Type B pancreatic cell (in vitro differentiated cells): ENCODE measurements at regions not wholly inside any gene's neighbourhood (a gene's known extent, or its start where the extent isn't known, plus 50 kb on each side); places are given as distances from the start of the nearest gene placed in this dataset.

Source experiments
- DNase-seq: peaks from one replicate; pipeline ENCODE4 v3.0.0; 2021; ENCODE audit warnings: mixed read lengths; ENCODE audit not compliant: unreplicated experiment; ENCODE audit errors: extremely low spot score
- H3K27ac Mint-ChIP-seq: 2 replicates; pipeline ENCODE4 v1.8.0; 2021; ENCODE audit warnings: mild to moderate bottlenecking, mixed read lengths
- H3K27me3 Mint-ChIP-seq: 2 replicates; pipeline ENCODE4 v1.8.0; 2021; ENCODE audit warnings: mixed read lengths
- H3K36me3 Mint-ChIP-seq: 2 replicates; pipeline ENCODE4 v1.8.0; 2021; ENCODE audit warnings: mixed read lengths
- H3K4me1 Mint-ChIP-seq: one replicate; pipeline ENCODE4 v1.8.0; 2021; ENCODE audit warnings: mixed read lengths; ENCODE audit not compliant: unreplicated experiment
- H3K4me3 Mint-ChIP-seq: 2 replicates; pipeline ENCODE4 v1.8.0; 2021; ENCODE audit warnings: mild to moderate bottlenecking, mixed read lengths
- H3K9me3 Mint-ChIP-seq: 2 replicates; pipeline ENCODE4 v1.8.0; 2021; ENCODE audit warnings: mixed read lengths
- TF ChIP-seq, protein P1 (sequence below): fragments of 200-600 bp; sonication (generic); conservative IDR thresholded peaks from 2 replicates; pipeline ENCODE4 v1.5.0; 2021; ENCODE audit warnings: antibody characterized with exemption, mild to moderate bottlenecking

DNA sequence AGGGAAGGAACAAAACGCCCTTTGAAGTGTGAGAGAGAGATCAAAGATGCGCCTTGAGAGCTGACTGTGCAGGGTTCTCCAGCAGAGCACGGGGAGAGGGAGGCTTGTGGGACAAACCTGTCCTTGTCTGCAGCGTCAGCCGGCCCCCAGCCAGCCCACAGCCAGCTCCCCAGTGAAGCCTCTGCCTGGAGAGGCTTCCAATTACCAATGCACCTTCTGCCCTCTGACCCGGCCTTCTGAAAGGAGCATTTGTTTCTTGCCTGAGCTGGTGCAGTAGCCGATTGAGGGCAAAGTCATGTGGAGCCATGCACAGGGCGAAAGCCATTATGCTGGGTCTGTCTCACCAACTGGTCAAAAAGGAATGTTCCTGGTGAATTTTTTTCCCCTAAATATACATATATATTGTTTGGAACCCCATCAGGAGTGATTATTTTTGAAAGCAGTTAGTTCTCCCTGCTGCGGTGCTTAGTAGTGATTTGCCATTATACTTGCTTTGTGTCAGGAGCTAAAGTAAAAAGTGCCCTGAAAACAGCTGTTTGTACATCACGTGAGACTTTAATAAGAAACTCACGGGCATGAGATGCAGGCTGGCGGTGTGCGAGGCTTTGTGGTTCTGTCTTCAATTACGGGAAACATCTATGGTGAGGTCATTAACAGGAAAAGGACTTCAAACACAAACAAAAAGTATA, 268.6 kb downstream of the KLF6 start:
- Mint-ChIP-seq H3K27ac (peak overlapping the region; percentile 11), H3K27me3 (no peaks in the 10 kb centered on the region), H3K4me1 (peaks cover 11% of the 10 kb centered on the region), H3K4me3 (peak overlapping the region; percentile 26), H3K9me3 (peaks cover 3% of the 10 kb centered on the region), H3K36me3 (no peaks in the 10 kb centered on the region)
- TF ChIP-seq, protein P1, sequence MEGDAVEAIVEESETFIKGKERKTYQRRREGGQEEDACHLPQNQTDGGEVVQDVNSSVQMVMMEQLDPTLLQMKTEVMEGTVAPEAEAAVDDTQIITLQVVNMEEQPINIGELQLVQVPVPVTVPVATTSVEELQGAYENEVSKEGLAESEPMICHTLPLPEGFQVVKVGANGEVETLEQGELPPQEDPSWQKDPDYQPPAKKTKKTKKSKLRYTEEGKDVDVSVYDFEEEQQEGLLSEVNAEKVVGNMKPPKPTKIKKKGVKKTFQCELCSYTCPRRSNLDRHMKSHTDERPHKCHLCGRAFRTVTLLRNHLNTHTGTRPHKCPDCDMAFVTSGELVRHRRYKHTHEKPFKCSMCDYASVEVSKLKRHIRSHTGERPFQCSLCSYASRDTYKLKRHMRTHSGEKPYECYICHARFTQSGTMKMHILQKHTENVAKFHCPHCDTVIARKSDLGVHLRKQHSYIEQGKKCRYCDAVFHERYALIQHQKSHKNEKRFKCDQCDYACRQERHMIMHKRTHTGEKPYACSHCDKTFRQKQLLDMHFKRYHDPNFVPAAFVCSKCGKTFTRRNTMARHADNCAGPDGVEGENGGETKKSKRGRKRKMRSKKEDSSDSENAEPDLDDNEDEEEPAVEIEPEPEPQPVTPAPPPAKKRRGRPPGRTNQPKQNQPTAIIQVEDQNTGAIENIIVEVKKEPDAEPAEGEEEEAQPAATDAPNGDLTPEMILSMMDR = no peak
- DNase-seq = no peak

DNA sequence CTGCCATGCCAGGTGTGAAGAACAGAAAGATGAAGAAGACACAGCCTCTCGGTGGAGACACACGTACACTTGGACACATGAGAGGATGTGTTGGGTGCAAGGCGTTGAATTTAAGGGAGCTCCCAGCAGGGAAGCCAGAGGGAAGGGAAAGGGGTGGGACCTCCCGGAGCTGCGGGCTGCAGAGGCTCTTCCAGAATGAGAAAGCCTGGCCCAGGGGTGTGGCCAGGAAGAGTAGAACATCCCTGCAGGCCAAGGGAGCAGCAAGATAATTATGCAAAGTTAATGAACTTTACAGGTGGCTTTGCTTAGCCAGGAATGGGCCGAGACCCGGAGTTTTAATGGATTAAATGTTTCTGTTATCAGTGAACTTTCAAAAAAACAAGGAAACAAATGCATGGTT, 270.3 kb downstream of the KLF6 start:
- H3K27me3 Mint-ChIP-seq = no peaks in the 10 kb centered on the region

DNA sequence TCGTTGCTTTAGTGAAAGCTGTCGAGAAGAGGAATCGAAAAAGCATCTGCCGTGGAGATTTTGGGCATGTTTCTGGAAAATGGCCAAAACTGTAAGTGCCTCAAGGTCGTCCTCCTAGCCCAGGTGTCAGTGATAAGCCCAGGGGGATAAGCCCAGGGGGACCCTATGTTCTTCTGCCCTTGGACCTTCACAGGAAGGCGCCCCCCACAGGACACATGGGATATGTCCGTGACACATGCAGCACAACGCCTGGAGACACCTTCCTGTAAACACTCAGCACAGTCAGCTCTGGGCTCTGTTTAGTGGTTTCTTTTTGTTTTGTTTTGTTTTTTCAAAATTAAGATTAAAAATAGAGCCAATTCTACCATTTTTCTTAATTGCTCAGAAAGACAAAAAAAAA, 272.7 kb downstream of the KLF6 start:
- TF ChIP-seq, protein P1 = no peak
- DNase-seq = no peak
- H3K9me3 Mint-ChIP-seq = peaks cover 10% of the 10 kb centered on the region
- H3K36me3 Mint-ChIP-seq = no peaks in the 10 kb centered on the region
- peaks cover 11% of the 10 kb centered on the region for H3K4me1 Mint-ChIP-seq
- no peak overlapping the region for H3K27ac Mint-ChIP-seq
- no peaks in the 10 kb centered on the region for H3K27me3 Mint-ChIP-seq
- H3K4me3 Mint-ChIP-seq = no peak overlapping the region

More for the DNA sequence above, 270.3 kb downstream of the KLF6 start:
- Mint-ChIP-seq H3K9me3 (no peaks in the 10 kb centered on the region), H3K27ac (no peak overlapping the region), H3K4me1 (peaks cover 11% of the 10 kb centered on the region), H3K36me3 (no peaks in the 10 kb centered on the region), H3K4me3 (no peak overlapping the region)
- TF ChIP-seq, protein P1 = no peak
- DNase-seq = no peak

DNA sequence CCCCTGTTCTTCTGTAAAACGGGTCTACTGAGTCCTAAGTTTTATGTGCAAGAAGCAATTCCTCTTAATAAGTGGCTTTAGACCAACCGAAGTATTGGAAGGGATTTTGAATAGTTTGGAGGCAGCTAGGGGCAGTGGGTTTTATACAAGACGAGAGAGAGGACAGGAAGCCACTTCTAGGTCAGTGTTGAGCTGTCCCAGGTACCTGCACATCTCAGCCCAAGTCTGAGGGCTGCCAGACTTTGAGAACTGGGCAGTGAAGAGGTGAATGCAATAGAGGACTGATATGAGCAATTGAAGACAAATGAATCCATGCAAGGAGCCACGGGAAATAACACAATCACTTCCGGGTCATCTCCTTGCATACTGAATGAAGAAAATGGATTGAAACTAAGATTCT, 273.5 kb downstream of the KLF6 start:
- peaks cover 10% of the 10 kb centered on the region for H3K9me3 Mint-ChIP-seq
- no peaks in the 10 kb centered on the region for H3K27me3 Mint-ChIP-seq
- TF ChIP-seq, protein P1 = no peak
- DNase-seq = no peak
- no peak overlapping the region for H3K4me3 Mint-ChIP-seq
- H3K4me1 Mint-ChIP-seq = peaks cover 7% of the 10 kb centered on the region
- no peaks in the 10 kb centered on the region for H3K36me3 Mint-ChIP-seq
- no peak overlapping the region for H3K27ac Mint-ChIP-seq

DNA sequence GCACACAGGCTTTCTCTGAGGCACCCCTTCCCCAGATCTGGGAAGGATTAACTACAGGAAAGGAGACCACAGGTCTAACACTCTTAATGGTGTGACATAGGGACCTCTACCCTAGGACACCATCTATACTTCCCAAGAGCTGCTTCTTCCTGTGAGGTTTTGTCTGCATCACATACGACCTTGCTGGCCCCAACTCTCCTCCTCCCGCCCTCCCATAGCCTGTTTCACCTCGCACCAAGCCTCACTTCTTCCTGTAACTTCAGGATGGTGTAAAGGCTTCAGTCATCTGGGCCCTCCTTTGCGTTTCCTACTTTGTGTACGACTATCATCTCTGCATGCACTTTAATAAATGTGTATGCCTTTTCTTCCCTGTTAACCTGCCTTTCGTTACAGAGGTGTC, 274.3 kb downstream of the KLF6 start:
- no peaks in the 10 kb centered on the region for H3K36me3 Mint-ChIP-seq
- TF ChIP-seq, protein P1 = no peak
- DNase-seq = no peak
- peaks cover 10% of the 10 kb centered on the region for H3K9me3 Mint-ChIP-seq
- H3K4me1 Mint-ChIP-seq = peaks cover under 1% of the 10 kb centered on the region
- H3K27me3 Mint-ChIP-seq = no peaks in the 10 kb centered on the region
- no peak overlapping the region for H3K4me3 Mint-ChIP-seq
- no peak overlapping the region for H3K27ac Mint-ChIP-seq
